Stimulated activated CD8-positive, alpha-beta memory T cell treated with anti-CD3 and anti-CD28 coated beads, Interleukin-15, amount 100 ng/mL, for 4 hours (primary cell): ENCODE measurements at regions not wholly inside any gene's neighbourhood (a gene's known extent, or its start where the extent isn't known, plus 50 kb on each side); places are given as distances from the start of the nearest gene placed in this dataset.
"Not testable (repeated sequence)": the region's sequence is repeated elsewhere in the genome, so short reads cannot be mapped to it uniquely, and the experiment has no call there.

Experiments
- DNase-seq, 2 donors: peaks; one replicate each; pipeline ENCODE4 v3.0.0-alpha.2; 2020; ENCODE audit warnings: low read depth in 2 of 2

- no peak for DNase-seq
These were observed 77.0 kb downstream of the CCDC71L start for GRCh38 chr7:106583706-106584690.

- DNase-seq, result no peak
These were observed 77.9 kb downstream of the CCDC71L start for GRCh38 chr7:106583100-106583499.

GRCh38 chr7:106582365-106582764, 78.6 kb downstream of the CCDC71L start:
- DNase-seq, result no peak

- DNase-seq, result not testable (repeated sequence)
These were observed 81.9 kb downstream of the CCDC71L start for GRCh38 chr7:106579086-106579485.

- no peak for DNase-seq
These were observed 85.7 kb downstream of the CCDC71L start for GRCh38 chr7:106575138-106575823.

GRCh38 chr7:106573738-106574137, 87.2 kb downstream of the CCDC71L start:
- DNase-seq, result no peak

- DNase-seq, result no peak
These were observed 87.8 kb downstream of the CCDC71L start for GRCh38 chr7:106573125-106573663.

GRCh38 chr7:106572394-106573124, 88.4 kb downstream of the CCDC71L start:
- DNase-seq, result no peak

- no peak for DNase-seq
These were observed 89.4 kb downstream of the CCDC71L start for GRCh38 chr7:106571563-106571962.

GRCh38 chr7:106570948-106571418, 90.0 kb downstream of the CCDC71L start:
- DNase-seq, result no peak

- DNase-seq, result no peak
These were observed 90.8 kb downstream of the CCDC71L start for GRCh38 chr7:106570146-106570545.

GRCh38 chr7:106569500-106569929, 91.4 kb downstream of the CCDC71L start:
- no peak for DNase-seq

GRCh38 chr7:106568680-106569499, 92.1 kb downstream of the CCDC71L start:
- DNase-seq, result no peak

GRCh38 chr7:106568002-106568679, 92.8 kb downstream of the CCDC71L start:
- DNase-seq, result no peak

- not testable (repeated sequence) for DNase-seq
These were observed 93.6 kb downstream of the CCDC71L start for GRCh38 chr7:106567204-106568001.

- no peak for DNase-seq
These were observed 94.3 kb downstream of the CCDC71L start for GRCh38 chr7:106566672-106567071.

- no peak for DNase-seq
These were observed 94.8 kb downstream of the CCDC71L start for GRCh38 chr7:106566196-106566595.

GRCh38 chr7:106565428-106565827, 95.5 kb downstream of the CCDC71L start:
- DNase-seq, result no peak

- no peak for DNase-seq
These were observed 97.3 kb downstream of the CCDC71L start for GRCh38 chr7:106563466-106564150.
